ENCODE measurements at regions not wholly inside any gene's neighbourhood (a gene's known extent, or its start where the extent isn't known, plus 50 kb on each side); places are given as distances from the start of the nearest gene placed in this dataset.
"Not testable (repeated sequence)": the region's sequence is repeated elsewhere in the genome, so short reads cannot be mapped to it uniquely, and the experiment has no call there.

- H3K9me3 Mint-ChIP-seq (ENCODE audit: low read depth), result no peaks in the 10 kb centered on the region
- H3K27me3 Mint-ChIP-seq, result no peaks in the 10 kb centered on the region
- H3K36me3 Mint-ChIP-seq, result no peaks in the 10 kb centered on the region
- H3K27ac Mint-ChIP-seq, result no peak overlapping the region
- no peaks in the 10 kb centered on the region for H3K4me1 Mint-ChIP-seq (ENCODE audit: low read depth)
- no peak overlapping the region for H3K4me3 Mint-ChIP-seq
Measured at GRCh38 chr5:127133071-127133470, 59.8 kb upstream of the C5orf63 start.

GRCh38 chr5:127136908-127137307, 63.6 kb upstream of the C5orf63 start:
- H3K4me1 Mint-ChIP-seq (ENCODE audit: low read depth), result no peaks in the 10 kb centered on the region
- no peaks in the 10 kb centered on the region for H3K9me3 Mint-ChIP-seq (ENCODE audit: low read depth)
- H3K4me3 Mint-ChIP-seq, result no peak overlapping the region
- peaks cover 9% of the 10 kb centered on the region for H3K27me3 Mint-ChIP-seq
- H3K27ac Mint-ChIP-seq, result no peak overlapping the region
- H3K36me3 Mint-ChIP-seq, result no peaks in the 10 kb centered on the region

- H3K4me3 Mint-ChIP-seq, result no peak overlapping the region
- no peaks in the 10 kb centered on the region for H3K9me3 Mint-ChIP-seq (ENCODE audit: low read depth)
- no peaks in the 10 kb centered on the region for H3K36me3 Mint-ChIP-seq
- H3K4me1 Mint-ChIP-seq (ENCODE audit: low read depth), result no peaks in the 10 kb centered on the region
- H3K27me3 Mint-ChIP-seq, result peaks cover 7% of the 10 kb centered on the region
- H3K27ac Mint-ChIP-seq, result no peak overlapping the region
Measured at GRCh38 chr5:127143722-127144121, 70.4 kb upstream of the C5orf63 start.

DNA sequence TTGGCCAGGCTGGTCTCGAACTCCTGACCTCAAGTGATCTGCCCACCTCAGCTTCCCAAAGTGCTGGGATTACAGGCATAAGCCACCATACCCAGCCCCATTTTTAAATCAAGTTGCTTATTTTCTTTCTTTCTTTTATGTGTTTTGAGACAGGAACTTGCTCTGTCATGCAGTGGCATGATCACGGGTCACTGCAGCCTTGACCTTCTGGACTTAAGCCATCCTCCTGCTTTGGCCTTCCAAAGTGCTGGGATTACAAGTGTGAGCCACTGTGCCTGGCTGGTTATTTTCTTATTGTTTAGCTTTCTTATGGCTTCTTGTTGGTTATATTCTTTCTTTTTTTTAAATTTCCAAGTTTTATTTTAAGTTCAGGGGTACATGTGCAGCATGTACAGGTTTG, 79.7 kb upstream of the C5orf63 start:
- peaks cover 5% of the 10 kb centered on the region for H3K9me3 Mint-ChIP-seq (ENCODE audit: low read depth)

DNA sequence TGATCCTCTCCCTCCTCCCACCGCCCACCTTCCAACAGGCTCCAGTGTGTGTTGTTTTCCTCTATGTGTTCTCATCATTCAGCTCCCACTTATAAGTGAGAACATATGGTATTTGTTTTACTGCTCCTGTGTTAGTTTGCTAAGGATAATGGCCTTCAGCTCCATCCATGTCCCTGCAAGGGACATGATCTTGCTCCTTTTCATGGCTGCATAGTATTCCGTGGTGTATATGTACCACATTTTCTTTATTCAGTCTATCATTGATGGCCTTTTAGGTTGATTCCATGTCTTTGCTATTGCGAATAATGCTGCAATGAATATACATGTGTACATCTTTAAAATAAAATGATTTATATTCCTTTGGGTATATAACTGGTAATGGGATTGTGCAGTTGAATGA, 80.2 kb upstream of the C5orf63 start:
- peaks cover 4% of the 10 kb centered on the region for H3K36me3 Mint-ChIP-seq
- H3K27me3 Mint-ChIP-seq, result peaks cover 3% of the 10 kb centered on the region
- no peaks in the 10 kb centered on the region for H3K4me1 Mint-ChIP-seq (ENCODE audit: low read depth)
- H3K27ac Mint-ChIP-seq, result no peak overlapping the region
- H3K4me3 Mint-ChIP-seq, result no peak overlapping the region
- H3K9me3 Mint-ChIP-seq (ENCODE audit: low read depth), result peaks cover 5% of the 10 kb centered on the region

More for the DNA sequence above, 79.7 kb upstream of the C5orf63 start:
- H3K4me3 Mint-ChIP-seq, result no peak overlapping the region
- H3K27me3 Mint-ChIP-seq, result peaks cover 3% of the 10 kb centered on the region
- H3K36me3 Mint-ChIP-seq, result peaks cover 4% of the 10 kb centered on the region
- H3K4me1 Mint-ChIP-seq (ENCODE audit: low read depth), result no peaks in the 10 kb centered on the region
- H3K27ac Mint-ChIP-seq, result no peak overlapping the region

DNA sequence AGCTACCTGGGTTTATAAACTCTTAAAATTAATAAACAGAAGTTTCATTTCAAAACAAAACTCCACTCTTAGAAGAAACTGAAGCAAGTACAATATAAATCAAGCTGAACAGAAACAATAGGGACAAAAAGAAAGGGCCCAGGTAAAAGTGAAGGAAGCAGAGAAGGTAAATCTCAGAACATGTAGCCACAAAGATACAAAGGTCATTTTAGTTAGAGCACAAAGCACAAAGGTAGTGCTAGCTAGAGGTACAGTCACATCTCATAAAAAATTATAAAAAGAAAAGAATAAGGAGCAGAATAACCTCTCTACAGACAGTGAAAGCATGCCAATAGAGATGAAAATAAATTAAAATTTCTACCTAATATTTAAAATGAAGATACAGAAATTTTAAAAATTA, 90.4 kb upstream of the C5orf63 start:
- no peak overlapping the region for H3K4me3 Mint-ChIP-seq
- peaks cover 5% of the 10 kb centered on the region for H3K27me3 Mint-ChIP-seq
- H3K36me3 Mint-ChIP-seq, result no peaks in the 10 kb centered on the region
- H3K4me1 Mint-ChIP-seq (ENCODE audit: low read depth), result no peaks in the 10 kb centered on the region
- H3K27ac Mint-ChIP-seq, result no peak overlapping the region
- H3K9me3 Mint-ChIP-seq (ENCODE audit: low read depth), result no peaks in the 10 kb centered on the region

DNA sequence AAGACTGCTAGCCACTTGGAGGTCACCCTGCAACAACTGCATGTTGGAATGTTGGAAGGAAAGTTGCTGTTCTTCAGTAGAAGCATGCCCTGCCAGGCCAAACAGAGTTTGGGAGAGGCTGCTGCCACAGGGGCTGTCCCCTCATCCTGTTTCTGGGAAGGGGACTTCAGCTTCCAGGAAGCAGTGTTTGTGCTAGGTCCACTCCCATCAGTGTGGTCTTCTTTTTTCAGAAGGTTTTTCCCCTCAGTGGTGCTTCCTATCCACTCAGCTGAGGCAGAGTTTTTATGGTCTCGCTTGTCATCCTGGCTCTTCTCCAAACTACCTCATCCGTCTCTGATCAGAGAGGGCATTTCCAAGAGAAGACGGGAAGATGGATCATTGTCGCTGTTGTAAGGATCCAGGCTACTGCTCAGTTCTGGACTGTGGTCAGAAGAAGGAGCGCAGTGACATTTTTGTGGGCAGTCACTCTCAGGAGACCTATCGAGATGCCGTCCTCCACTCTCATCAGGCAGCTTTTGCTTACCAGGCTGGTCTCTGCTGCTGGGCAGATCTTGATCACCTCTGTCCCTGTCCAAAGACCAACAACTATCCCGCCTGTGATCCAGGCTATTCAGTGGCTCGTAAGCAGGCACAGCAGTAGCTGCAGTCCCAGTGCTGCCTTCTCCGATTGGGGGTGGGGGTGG, 97.8 kb upstream of the C5orf63 start:
- Mint-ChIP-seq H3K27ac (no peak overlapping the region), H3K36me3 (no peaks in the 10 kb centered on the region), H3K9me3 (ENCODE audit: low read depth) (no peaks in the 10 kb centered on the region), H3K4me3 (no peak overlapping the region), H3K27me3 (peaks cover 7% of the 10 kb centered on the region), H3K4me1 (ENCODE audit: low read depth) (no peaks in the 10 kb centered on the region)

DNA sequence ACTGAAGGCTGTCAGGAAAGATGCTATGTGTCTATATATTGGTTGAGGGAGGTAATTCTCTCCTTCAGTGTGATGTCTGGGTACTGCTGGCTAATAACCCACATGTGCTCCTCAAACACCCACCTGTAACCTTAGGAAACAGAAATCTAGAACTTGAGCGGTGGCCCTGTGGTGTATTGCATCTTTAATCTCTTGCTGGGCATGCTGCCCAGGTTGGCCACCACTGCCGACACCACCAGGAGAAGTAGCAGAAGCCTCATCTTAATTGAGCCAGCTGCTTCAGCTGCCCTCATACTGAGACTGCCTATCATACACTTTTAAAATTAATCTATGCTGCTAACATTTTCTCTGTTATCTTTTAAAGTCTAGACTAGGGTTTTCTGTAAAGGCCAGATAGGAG, 103.5 kb upstream of the C5orf63 start:
- no peaks in the 10 kb centered on the region for H3K4me1 Mint-ChIP-seq (ENCODE audit: low read depth)
- peaks cover 7% of the 10 kb centered on the region for H3K27me3 Mint-ChIP-seq
- no peaks in the 10 kb centered on the region for H3K9me3 Mint-ChIP-seq (ENCODE audit: low read depth)
- no peaks in the 10 kb centered on the region for H3K36me3 Mint-ChIP-seq
- H3K4me3 Mint-ChIP-seq, result no peak overlapping the region
- no peak overlapping the region for H3K27ac Mint-ChIP-seq

DNA sequence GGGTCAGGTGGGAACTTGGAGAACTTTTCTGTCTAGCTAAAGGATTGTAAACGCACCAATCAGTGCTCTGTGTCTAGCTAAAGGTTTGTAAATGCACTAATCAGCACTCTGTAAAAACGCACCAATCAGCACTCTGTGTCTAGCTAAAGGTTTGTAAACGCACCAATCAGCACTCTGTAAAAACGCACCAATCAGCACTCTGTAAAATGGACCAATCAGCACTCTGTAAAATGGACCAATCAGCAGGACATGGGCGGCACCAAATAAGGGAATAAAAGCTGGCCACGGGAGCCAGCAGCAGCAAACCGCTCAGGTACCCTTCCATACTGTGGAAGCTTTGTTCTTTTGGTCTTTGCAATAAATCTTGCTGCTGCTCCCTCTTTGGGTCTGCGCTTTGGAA, 108.0 kb upstream of the MEGF10 start:
- not testable (repeated sequence) for H3K27me3 Mint-ChIP-seq; H3K9me3 Mint-ChIP-seq (ENCODE audit: low read depth); H3K4me3 Mint-ChIP-seq; H3K27ac Mint-ChIP-seq; H3K4me1 Mint-ChIP-seq (ENCODE audit: low read depth); H3K36me3 Mint-ChIP-seq

GRCh38 chr5:127183332-127183731, 107.3 kb upstream of the MEGF10 start:
- H3K4me1 Mint-ChIP-seq (ENCODE audit: low read depth), result no peaks in the 10 kb centered on the region
- H3K36me3 Mint-ChIP-seq, result no peaks in the 10 kb centered on the region
- no peaks in the 10 kb centered on the region for H3K27me3 Mint-ChIP-seq
- no peak overlapping the region for H3K4me3 Mint-ChIP-seq
- H3K27ac Mint-ChIP-seq, result no peak overlapping the region
- no peaks in the 10 kb centered on the region for H3K9me3 Mint-ChIP-seq (ENCODE audit: low read depth)

DNA sequence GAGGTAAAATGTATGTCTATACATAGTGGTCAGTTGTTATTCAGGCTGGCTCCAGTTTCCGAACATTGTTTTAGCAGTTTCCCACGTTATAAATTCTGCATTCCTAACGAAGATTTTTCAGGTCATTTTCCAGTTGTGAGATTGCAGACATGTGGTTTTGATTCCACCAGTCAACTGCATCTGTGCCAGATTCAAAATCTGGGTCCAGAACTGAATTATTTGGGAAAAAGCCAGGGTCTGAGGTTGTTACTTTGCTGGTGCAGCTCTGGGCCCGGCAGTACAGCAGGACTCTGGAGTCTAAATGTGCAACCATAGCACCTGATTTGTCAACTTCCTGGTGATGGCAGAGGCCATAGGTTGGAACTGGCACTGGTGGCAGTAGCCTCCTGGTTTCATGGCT, 105.7 kb upstream of the MEGF10 start:
- H3K4me1 Mint-ChIP-seq (ENCODE audit: low read depth), result no peaks in the 10 kb centered on the region
- H3K27me3 Mint-ChIP-seq, result no peaks in the 10 kb centered on the region
- H3K36me3 Mint-ChIP-seq, result no peaks in the 10 kb centered on the region
- no peak overlapping the region for H3K4me3 Mint-ChIP-seq
- H3K9me3 Mint-ChIP-seq (ENCODE audit: low read depth), result no peaks in the 10 kb centered on the region
- no peak overlapping the region for H3K27ac Mint-ChIP-seq

- no peaks in the 10 kb centered on the region for H3K36me3 Mint-ChIP-seq
- no peaks in the 10 kb centered on the region for H3K27me3 Mint-ChIP-seq
- no peak overlapping the region for H3K4me3 Mint-ChIP-seq
- H3K27ac Mint-ChIP-seq, result no peak overlapping the region
- no peaks in the 10 kb centered on the region for H3K9me3 Mint-ChIP-seq (ENCODE audit: low read depth)
- no peaks in the 10 kb centered on the region for H3K4me1 Mint-ChIP-seq (ENCODE audit: low read depth)
Measured at GRCh38 chr5:127186657-127187056, 103.9 kb upstream of the MEGF10 start.

- no peaks in the 10 kb centered on the region for H3K9me3 Mint-ChIP-seq (ENCODE audit: low read depth)
- H3K27me3 Mint-ChIP-seq, result no peaks in the 10 kb centered on the region
- H3K36me3 Mint-ChIP-seq, result peaks cover 2% of the 10 kb centered on the region
- no peak overlapping the region for H3K4me3 Mint-ChIP-seq
- no peaks in the 10 kb centered on the region for H3K4me1 Mint-ChIP-seq (ENCODE audit: low read depth)
- no peak overlapping the region for H3K27ac Mint-ChIP-seq
Measured at GRCh38 chr5:127187706-127188105, 102.9 kb upstream of the MEGF10 start.

- no peaks in the 10 kb centered on the region for H3K4me1 Mint-ChIP-seq (ENCODE audit: low read depth)
- H3K27ac Mint-ChIP-seq, result no peak overlapping the region
- no peak overlapping the region for H3K4me3 Mint-ChIP-seq
- H3K9me3 Mint-ChIP-seq (ENCODE audit: low read depth), result no peaks in the 10 kb centered on the region
- H3K36me3 Mint-ChIP-seq, result peaks cover 2% of the 10 kb centered on the region
- peaks cover 9% of the 10 kb centered on the region for H3K27me3 Mint-ChIP-seq
Measured at GRCh38 chr5:127192150-127192549, 98.4 kb upstream of the MEGF10 start.

- Mint-ChIP-seq H3K4me3 (no peak overlapping the region), H3K27ac (no peak overlapping the region), H3K9me3 (ENCODE audit: low read depth) (no peaks in the 10 kb centered on the region), H3K27me3 (peaks cover 9% of the 10 kb centered on the region), H3K4me1 (ENCODE audit: low read depth) (no peaks in the 10 kb centered on the region), H3K36me3 (peaks cover 2% of the 10 kb centered on the region)
Measured at GRCh38 chr5:127192836-127193338, 97.7 kb upstream of the MEGF10 start.

DNA sequence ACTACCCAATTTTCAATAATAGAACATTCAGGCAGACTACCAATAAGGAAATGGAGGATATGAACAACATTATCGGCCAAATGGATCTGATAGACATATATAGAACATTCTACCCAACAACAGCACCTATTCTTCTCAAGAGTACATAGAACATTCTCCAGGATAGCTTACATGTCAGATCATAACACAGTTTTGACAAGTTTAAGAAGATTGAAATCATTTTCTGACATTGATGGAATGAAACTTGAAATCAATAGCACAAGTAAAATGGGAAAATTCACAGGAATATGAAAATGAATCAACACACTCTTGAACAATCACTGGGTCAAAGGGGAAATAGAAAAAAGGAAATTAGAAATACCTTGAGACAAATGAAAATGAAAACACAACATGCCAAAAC, 94.6 kb upstream of the MEGF10 start:
- peaks cover 16% of the 10 kb centered on the region for H3K27me3 Mint-ChIP-seq
- H3K9me3 Mint-ChIP-seq (ENCODE audit: low read depth), result peaks cover 8% of the 10 kb centered on the region
- H3K27ac Mint-ChIP-seq, result no peak overlapping the region
- H3K36me3 Mint-ChIP-seq, result peaks cover 7% of the 10 kb centered on the region
- H3K4me1 Mint-ChIP-seq (ENCODE audit: low read depth), result no peaks in the 10 kb centered on the region
- H3K4me3 Mint-ChIP-seq, result no peak overlapping the region
